Left lung (tissue), 4 donors: ENCODE measurements at regions not wholly inside any gene's neighbourhood (a gene's known extent, or its start where the extent isn't known, plus 50 kb on each side); places are given as distances from the start of the nearest gene placed in this dataset.

ENCODE experiments used
- ATAC-seq: fragments of 200-7000 bp; cut with Tn5 transposase; one replicate; pipeline ENCODE4 v1.9.1; 2020; ENCODE audit warnings: moderate library complexity
- DNase-seq, 4 donors: peaks; one replicate each; pipeline ENCODE4 v3.0.0-alpha.2; 2013 to 2020
- H3K27ac ChIP-seq, 2 donors: fragments of 200-600 bp; sonication (generic) in 1 of 2; one replicate each; pipeline versions ENCODE4 v1.5.0 to v1.8.0; 2020 to 2021
- H3K27me3 ChIP-seq, 2 donors: fragments of 200-600 bp; sonication (generic) in 1 of 2; one replicate each; pipeline versions ENCODE4 v1.5.0 to v1.8.0; 2020 to 2021
- H3K36me3 ChIP-seq, 2 donors: fragments of 200-600 bp; sonication (generic) in 1 of 2; one replicate each; pipeline versions ENCODE4 v1.5.0 to v1.8.0; 2020 to 2021
- H3K4me1 ChIP-seq, 2 donors: fragments of 200-600 bp; one replicate each; pipeline ENCODE4 v1.8.0; 2021
- H3K4me3 ChIP-seq, 2 donors: fragments of 200-600 bp; sonication (generic) in 1 of 2; one replicate each; pipeline versions ENCODE4 v1.5.0 to v1.8.0; 2020 to 2021; ENCODE audit warnings: mild to moderate bottlenecking in 1 of 2
- H3K9me3 ChIP-seq, 2 donors: fragments of 200-600 bp; sonication (generic) in 1 of 2; one replicate each; pipeline versions ENCODE4 v1.5.0 to v1.8.0; 2020 to 2021
- intact Hi-C, 2 donors: fragments of 100-400 bp; cut with DNase I; formaldehyde crosslinking; loops; one replicate each; pipeline versions ENCODE4 v1.11.2 to v1.14.2; 2022
- TF ChIP-seq, protein P1 (sequence below), 2 donors: fragments of 200-600 bp; sonication (generic) in 1 of 2; IDR thresholded peaks; one replicate each; pipeline versions ENCODE4 v1.5.0 to v1.8.0; 2021; ENCODE audit warnings: antibody characterized with exemption in 2 of 2
- donor health status: DM: no; HTN: yes; CAD: no.
- donor health status: DM: no; HTN: no; CAD: no.

DNA sequence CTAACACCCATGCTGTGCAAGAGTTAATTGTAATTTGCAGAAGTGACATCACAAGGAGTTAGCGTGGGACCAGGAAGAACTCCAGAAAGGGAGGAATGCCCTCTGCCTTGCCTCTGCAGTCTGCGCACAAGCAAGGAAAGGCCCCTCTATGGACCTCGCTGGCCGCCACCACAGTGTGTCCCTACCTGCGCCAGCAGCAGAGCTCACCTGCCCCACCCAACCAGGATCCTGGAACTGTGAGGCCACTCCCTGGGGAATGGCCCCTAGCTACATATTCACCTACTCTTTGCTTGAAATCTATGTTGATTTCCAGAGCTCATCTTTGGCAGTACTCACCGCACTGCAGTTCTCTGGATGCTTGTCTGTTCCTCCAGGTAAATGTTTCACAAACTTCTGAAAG lies 72.0 kb upstream of the MTNR1B start:
- Histone ChIP-seq H3K9me3 (no peaks in the 10 kb centered on the region), H3K36me3 (no peaks in the 10 kb centered on the region), H3K4me1 (no peaks in the 10 kb centered on the region), H3K27me3 (no peaks in the 10 kb centered on the region), H3K4me3 (no peak overlapping the region), H3K27ac (no peak overlapping the region)
- intact Hi-C loops = no loop called here
- DNase-seq (no peak), ATAC-seq (no peak)
- TF ChIP-seq, protein P1, sequence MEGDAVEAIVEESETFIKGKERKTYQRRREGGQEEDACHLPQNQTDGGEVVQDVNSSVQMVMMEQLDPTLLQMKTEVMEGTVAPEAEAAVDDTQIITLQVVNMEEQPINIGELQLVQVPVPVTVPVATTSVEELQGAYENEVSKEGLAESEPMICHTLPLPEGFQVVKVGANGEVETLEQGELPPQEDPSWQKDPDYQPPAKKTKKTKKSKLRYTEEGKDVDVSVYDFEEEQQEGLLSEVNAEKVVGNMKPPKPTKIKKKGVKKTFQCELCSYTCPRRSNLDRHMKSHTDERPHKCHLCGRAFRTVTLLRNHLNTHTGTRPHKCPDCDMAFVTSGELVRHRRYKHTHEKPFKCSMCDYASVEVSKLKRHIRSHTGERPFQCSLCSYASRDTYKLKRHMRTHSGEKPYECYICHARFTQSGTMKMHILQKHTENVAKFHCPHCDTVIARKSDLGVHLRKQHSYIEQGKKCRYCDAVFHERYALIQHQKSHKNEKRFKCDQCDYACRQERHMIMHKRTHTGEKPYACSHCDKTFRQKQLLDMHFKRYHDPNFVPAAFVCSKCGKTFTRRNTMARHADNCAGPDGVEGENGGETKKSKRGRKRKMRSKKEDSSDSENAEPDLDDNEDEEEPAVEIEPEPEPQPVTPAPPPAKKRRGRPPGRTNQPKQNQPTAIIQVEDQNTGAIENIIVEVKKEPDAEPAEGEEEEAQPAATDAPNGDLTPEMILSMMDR (IDR thresholded peaks at IDR 0.05) = no peak

DNA sequence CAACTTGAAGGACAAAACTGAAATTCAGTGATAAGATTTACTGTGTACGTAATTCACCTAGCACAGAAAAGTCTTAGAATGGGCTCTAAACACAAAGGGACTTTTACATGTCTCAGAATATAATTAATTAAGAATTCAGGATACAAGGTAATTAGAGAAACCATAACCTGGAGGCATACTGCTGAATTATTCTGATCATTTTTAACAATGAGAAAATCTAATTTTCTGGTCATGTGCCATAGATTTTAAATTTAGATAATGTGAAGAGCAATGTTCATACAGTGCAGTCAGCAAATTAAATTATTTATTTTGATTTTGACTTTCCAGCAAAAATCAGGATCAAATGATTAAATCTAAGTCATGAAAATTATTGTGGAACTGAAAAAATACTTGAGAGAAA lies 67.0 kb upstream of the MTNR1B start:
- Histone ChIP-seq H3K36me3 (no peaks in the 10 kb centered on the region), H3K4me3 (no peak overlapping the region), H3K4me1 (no peaks in the 10 kb centered on the region), H3K27ac (no peak overlapping the region), H3K9me3 (no peaks in the 10 kb centered on the region), H3K27me3 (no peaks in the 10 kb centered on the region)
- DNase-seq = no peak
- TF ChIP-seq, protein P1 (IDR thresholded peaks at IDR 0.05) = no peak
- ATAC-seq = no peak
- intact Hi-C loops = no loop called here

DNA sequence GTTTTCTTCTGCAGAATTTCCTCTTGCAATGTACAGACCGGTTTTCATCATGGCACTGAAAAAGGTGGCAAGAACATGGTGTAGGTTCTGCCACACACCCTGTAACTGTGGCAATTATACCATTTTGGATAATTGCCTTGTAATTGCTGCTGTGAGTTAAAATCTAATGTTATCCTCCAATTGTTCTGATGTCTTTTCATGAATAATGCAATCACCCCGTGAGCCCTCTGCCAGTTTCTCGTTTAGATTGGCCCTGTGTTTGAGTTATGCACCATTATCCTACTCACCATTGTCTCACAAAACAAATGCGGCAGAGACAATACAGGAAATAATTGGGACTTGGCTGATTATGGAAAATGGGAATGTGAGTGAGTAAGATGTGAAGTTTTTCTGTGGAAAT lies 61.8 kb upstream of the MTNR1B start:
- Histone ChIP-seq H3K4me1 (no peaks in the 10 kb centered on the region), H3K9me3 (no peaks in the 10 kb centered on the region), H3K36me3 (no peaks in the 10 kb centered on the region), H3K4me3 (no peak overlapping the region), H3K27me3 (no peaks in the 10 kb centered on the region), H3K27ac (no peak overlapping the region)
- TF ChIP-seq, protein P1 (IDR thresholded peaks at IDR 0.05) = no peak
- no peak for DNase-seq
- intact Hi-C loops = no loop called here
- ATAC-seq = no peak

DNA sequence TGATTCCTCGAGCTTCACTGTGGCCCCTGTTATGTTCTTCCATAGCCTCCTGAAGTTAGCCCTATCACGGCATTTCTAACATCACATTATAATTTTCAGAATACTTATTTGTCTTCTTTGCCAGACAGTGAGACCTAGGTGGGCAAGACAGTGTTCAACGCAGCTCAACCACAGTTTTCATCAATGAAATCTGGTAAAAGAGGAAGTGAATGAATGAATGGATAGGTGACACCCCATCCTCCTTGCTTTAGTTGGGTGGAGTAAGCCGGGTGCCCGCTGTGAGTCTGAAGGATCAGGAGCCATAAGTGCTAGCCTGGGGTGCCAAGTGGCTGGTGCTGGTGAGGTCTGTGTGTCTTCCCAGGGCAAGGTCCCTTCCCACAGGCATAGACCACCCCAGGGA lies 60.2 kb upstream of the MTNR1B start:
- ATAC-seq (no peak), DNase-seq (no peak)
- Histone ChIP-seq H3K27ac (no peak overlapping the region), H3K36me3 (no peaks in the 10 kb centered on the region), H3K27me3 (no peaks in the 10 kb centered on the region), H3K9me3 (no peaks in the 10 kb centered on the region), H3K4me1 (no peaks in the 10 kb centered on the region), H3K4me3 (no peak overlapping the region)
- TF ChIP-seq, protein P1 (IDR thresholded peaks at IDR 0.05) = no peak
- intact Hi-C loops = no loop called here

DNA sequence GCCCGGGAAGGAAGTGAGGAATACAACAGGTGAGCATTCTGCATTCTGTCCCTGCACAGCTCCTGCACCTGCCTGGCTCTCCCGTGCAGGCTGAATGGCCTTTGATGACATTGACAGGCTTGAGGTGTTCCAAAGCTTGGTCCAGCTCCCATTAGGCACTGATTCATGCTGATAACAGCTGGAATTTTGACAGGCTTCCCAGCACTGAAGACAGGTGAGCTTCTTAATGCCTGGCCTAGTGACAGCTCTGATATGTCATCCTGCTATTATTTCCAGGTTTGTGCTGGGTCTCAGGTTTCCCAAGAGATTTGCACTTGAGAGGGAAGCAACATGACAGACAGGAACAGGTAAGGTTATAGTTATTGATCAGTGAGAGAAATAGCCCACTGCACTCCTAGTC lies 58.0 kb upstream of the MTNR1B start:
- intact Hi-C loops = no loop called here
- TF ChIP-seq, protein P1 (IDR thresholded peaks at IDR 0.05) = no peak
- no peaks in the 10 kb centered on the region for H3K4me1 ChIP-seq

More for the DNA sequence above, 58.0 kb upstream of the MTNR1B start:
- no peak overlapping the region for H3K27ac ChIP-seq
- no peak for ATAC-seq
- H3K4me3 ChIP-seq = no peak overlapping the region
- DNase-seq = no peak
- H3K9me3 ChIP-seq = no peaks in the 10 kb centered on the region
- H3K36me3 ChIP-seq = no peaks in the 10 kb centered on the region
- H3K27me3 ChIP-seq = no peaks in the 10 kb centered on the region
